Neural cell (in vitro differentiated cells): ENCODE measurements at regions not wholly inside any gene's neighbourhood (a gene's known extent, or its start where the extent isn't known, plus 50 kb on each side); places are given as distances from the start of the nearest gene placed in this dataset.
A peak's percentile ranks its signal among the peaks of the same experiment; 100 is the strongest.

Experiments used
- H2AFZ ChIP-seq: fragments of 200-600, 300-800 bp; sonication (generic), shearing (Covaris generic); 2 replicates; pipeline ENCODE4 v1.6.0; 2014; ENCODE audit warnings: low read depth, mild to moderate bottlenecking, antibody characterized with exemption, low read length, moderate library complexity
- H3F3A ChIP-seq: fragments of 200-600 bp; shearing (Covaris generic); 2 replicates; pipeline ENCODE4 v1.6.1; 2016; ENCODE audit warnings: mild to moderate bottlenecking, moderate library complexity, mixed read lengths, antibody characterized with exemption, low read length; ENCODE audit not compliant: insufficient read depth, poor library complexity, severe bottlenecking
- H3K27ac ChIP-seq: fragments of 200-600, 300-800 bp; sonication (generic), shearing (Covaris generic); 2 replicates; pipeline ENCODE4 v1.5.1; 2014; ENCODE audit warnings: mild to moderate bottlenecking, low read length, moderate library complexity
- H3K27me3 ChIP-seq: fragments of 300-800, 200-600 bp; sonication (generic), shearing (Covaris generic); 2 replicates; pipeline ENCODE4 v1.6.0; 2014; ENCODE audit warnings: mild to moderate bottlenecking, low read depth, low read length, moderate library complexity; ENCODE audit not compliant: insufficient read depth
- H3K36me3 ChIP-seq: fragments of 300-800, 200-600 bp; sonication (generic), shearing (Covaris generic); 2 replicates; pipeline ENCODE4 v1.5.1; 2014; ENCODE audit warnings: mild to moderate bottlenecking, antibody characterized with exemption, low read length, moderate library complexity; ENCODE audit not compliant: insufficient read depth
- H3K4me2 ChIP-seq: fragments of 300-800, 200-600 bp; sonication (generic), shearing (Covaris generic); 2 replicates; pipeline ENCODE4 v1.6.0; 2014; ENCODE audit warnings: mild to moderate bottlenecking, low read length
- H3K4me3 ChIP-seq: fragments of 300-800, 200-600 bp; sonication (generic), shearing (Covaris generic); 2 replicates; pipeline ENCODE4 v1.5.1; 2014; ENCODE audit warnings: mild to moderate bottlenecking, low read length, moderate library complexity
- H3K79me2 ChIP-seq: fragments of 200-600 bp; shearing (Covaris generic); replicated peaks from 2 replicates; pipeline ENCODE4 v1.6.0; 2014; ENCODE audit warnings: mild to moderate bottlenecking, low read length, moderate library complexity; ENCODE audit not compliant: insufficient read depth
- H3K9ac ChIP-seq: fragments of 300-800, 200-600 bp; sonication (generic), shearing (Covaris generic); 2 replicates; pipeline ENCODE4 v1.6.1; 2016; ENCODE audit warnings: mild to moderate bottlenecking, low read length, mixed read lengths
- H3K9me2 ChIP-seq: fragments of 200-600 bp; shearing (Covaris generic); 2 replicates; pipeline ENCODE4 v1.6.1; 2016; ENCODE audit warnings: mild to moderate bottlenecking, low read length, mixed read lengths; ENCODE audit not compliant: insufficient read depth
- H3K9me3 ChIP-seq: fragments of 200-600, 300-800 bp; sonication (generic), shearing (Covaris generic); 2 replicates; pipeline ENCODE4 v1.6.1; 2016; ENCODE audit warnings: mild to moderate bottlenecking, mixed run types, low read length, moderate library complexity, mixed read lengths
- H4K20me1 ChIP-seq: fragments of 200-600 bp; shearing (Covaris generic); 2 replicates; pipeline ENCODE4 v1.6.1; 2016; ENCODE audit warnings: mild to moderate bottlenecking, mixed run types; ENCODE audit not compliant: insufficient read depth
- EP300 ChIP-seq: fragments of 450-650 bp; conservative IDR thresholded peaks from 2 replicates; pipeline ENCODE4 v1.6.1; 2014; ENCODE audit warnings: antibody characterized with exemption, mild to moderate bottlenecking, moderate library complexity; ENCODE audit not compliant: poor library complexity, severe bottlenecking
- EZH2 ChIP-seq: fragments of 200-600, 300-800 bp; shearing (Covaris generic), sonication (generic); IDR thresholded peaks from 2 replicates; pipeline ENCODE4 v1.6.1; 2014; ENCODE audit warnings: antibody characterized with exemption, low read length, borderline replicate concordance, mild to moderate bottlenecking; ENCODE audit not compliant: insufficient read depth, poor library complexity, severe bottlenecking
- MXI1 ChIP-seq: fragments of 450-650 bp; conservative IDR thresholded peaks from 2 replicates; pipeline ENCODE4 v1.6.1; 2014; ENCODE audit warnings: antibody characterized with exemption, mild to moderate bottlenecking; ENCODE audit not compliant: poor library complexity, severe bottlenecking
- POLR2AphosphoS5 ChIP-seq: IDR thresholded peaks from 2 replicates; pipeline ENCODE4 v1.6.1; 2012
- RAD21 ChIP-seq: fragments of 450-650 bp; conservative IDR thresholded peaks from 2 replicates; pipeline ENCODE4 v1.6.1; 2014; ENCODE audit warnings: antibody characterized with exemption, mild to moderate bottlenecking, moderate library complexity
- REST ChIP-seq: IDR thresholded peaks from 2 replicates; pipeline ENCODE4 v1.6.1; 2012; ENCODE audit warnings: borderline replicate concordance
- SMC3 ChIP-seq: fragments of 450-650 bp; conservative IDR thresholded peaks from 2 replicates; pipeline ENCODE4 v1.6.1; 2014; ENCODE audit warnings: antibody characterized with exemption, mild to moderate bottlenecking, moderate library complexity; ENCODE audit not compliant: poor library complexity
- TAF1 ChIP-seq: IDR thresholded peaks from 2 replicates; pipeline ENCODE4 v1.6.1; 2012; ENCODE audit warnings: low read depth
- TF ChIP-seq, protein P1 (sequence below): fragments of 450-650 bp; IDR thresholded peaks from 2 replicates; pipeline ENCODE4 v1.5.1; 2014; ENCODE audit warnings: antibody characterized with exemption, mild to moderate bottlenecking, moderate library complexity; ENCODE audit not compliant: poor library complexity, severe bottlenecking

DNA sequence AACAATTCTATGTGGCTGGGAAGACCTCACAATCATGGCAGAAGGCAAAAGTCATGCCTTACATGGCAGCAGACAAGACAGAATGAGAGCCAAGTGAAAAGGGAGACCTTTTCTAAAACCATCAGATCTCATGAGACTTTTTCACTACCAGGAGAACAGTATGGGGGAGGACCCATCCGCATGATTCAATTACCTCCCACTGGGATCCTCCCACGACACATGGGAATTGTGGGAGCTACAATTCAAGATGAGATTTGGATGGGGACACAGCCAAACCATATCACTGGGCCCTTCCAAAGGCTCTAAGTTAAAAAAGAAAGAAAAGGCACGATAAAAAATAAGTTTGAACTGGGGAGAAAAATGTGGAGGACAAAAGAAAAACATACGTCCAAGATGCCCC lies 406.9 kb upstream of the CDH4 start:
- Histone ChIP-seq H3K9me2 (no peaks in the 10 kb centered on the region), H3K27ac (no peak overlapping the region), H3K9me3 (no peaks in the 10 kb centered on the region), H3K79me2 (no peaks in the 10 kb centered on the region), H3K4me3 (no peak overlapping the region), H2AFZ (no peak overlapping the region), H3K27me3 (no peaks in the 10 kb centered on the region), H3F3A (no peaks in the 10 kb centered on the region), H4K20me1 (no peaks in the 10 kb centered on the region), H3K4me2 (no peak overlapping the region), H3K9ac (no peak overlapping the region), H3K36me3 (no peaks in the 10 kb centered on the region)
- TF ChIP-seq RAD21 = no peak
- TF ChIP-seq, protein P1, sequence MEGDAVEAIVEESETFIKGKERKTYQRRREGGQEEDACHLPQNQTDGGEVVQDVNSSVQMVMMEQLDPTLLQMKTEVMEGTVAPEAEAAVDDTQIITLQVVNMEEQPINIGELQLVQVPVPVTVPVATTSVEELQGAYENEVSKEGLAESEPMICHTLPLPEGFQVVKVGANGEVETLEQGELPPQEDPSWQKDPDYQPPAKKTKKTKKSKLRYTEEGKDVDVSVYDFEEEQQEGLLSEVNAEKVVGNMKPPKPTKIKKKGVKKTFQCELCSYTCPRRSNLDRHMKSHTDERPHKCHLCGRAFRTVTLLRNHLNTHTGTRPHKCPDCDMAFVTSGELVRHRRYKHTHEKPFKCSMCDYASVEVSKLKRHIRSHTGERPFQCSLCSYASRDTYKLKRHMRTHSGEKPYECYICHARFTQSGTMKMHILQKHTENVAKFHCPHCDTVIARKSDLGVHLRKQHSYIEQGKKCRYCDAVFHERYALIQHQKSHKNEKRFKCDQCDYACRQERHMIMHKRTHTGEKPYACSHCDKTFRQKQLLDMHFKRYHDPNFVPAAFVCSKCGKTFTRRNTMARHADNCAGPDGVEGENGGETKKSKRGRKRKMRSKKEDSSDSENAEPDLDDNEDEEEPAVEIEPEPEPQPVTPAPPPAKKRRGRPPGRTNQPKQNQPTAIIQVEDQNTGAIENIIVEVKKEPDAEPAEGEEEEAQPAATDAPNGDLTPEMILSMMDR = no peak
- no peak for TF ChIP-seq SMC3
- no peak for TF ChIP-seq REST
- TF ChIP-seq POLR2AphosphoS5 = no peak
- no peak for TF ChIP-seq EZH2
- TF ChIP-seq EP300 = no peak
- no peak for TF ChIP-seq MXI1
- TF ChIP-seq TAF1 = no peak

- no peaks in the 10 kb centered on the region for H3K36me3 ChIP-seq
- no peak overlapping the region for H2AFZ ChIP-seq
- no peak overlapping the region for H3K9ac ChIP-seq
- no peaks in the 10 kb centered on the region for H3K9me2 ChIP-seq
- H3K27me3 ChIP-seq = no peaks in the 10 kb centered on the region
- no peak overlapping the region for H3K27ac ChIP-seq
- H3K79me2 ChIP-seq = no peaks in the 10 kb centered on the region
- no peaks in the 10 kb centered on the region for H3F3A ChIP-seq
- H3K4me2 ChIP-seq = no peak overlapping the region
- H3K4me3 ChIP-seq = no peak overlapping the region
- no peaks in the 10 kb centered on the region for H4K20me1 ChIP-seq
- TF ChIP-seq POLR2AphosphoS5 (no peak), MXI1 (no peak), SMC3 (peak; percentile 89), REST (no peak), TAF1 (no peak), EP300 (no peak), RAD21 (peak; percentile 91), EZH2 (no peak)
- TF ChIP-seq, protein P1 = peak; percentile 85
- no peaks in the 10 kb centered on the region for H3K9me3 ChIP-seq
These were observed 400.0 kb upstream of the CDH4 start for GRCh38 chr20:60851826-60852704.
